GM19351 (cell line): ENCODE measurements at regions not wholly inside any gene's neighbourhood (a gene's known extent, or its start where the extent isn't known, plus 50 kb on each side); places are given as distances from the start of the nearest gene placed in this dataset.
"Not testable (repeated sequence)": the region's sequence is repeated elsewhere in the genome, so short reads cannot be mapped to it uniquely, and the experiment has no call there.

Source experiments
- ATAC-seq: cut with Tn5 transposase; IDR thresholded peaks from one replicate; pipeline ENCODE4 v1.9.1; 2021; ENCODE audit warnings: mild to moderate bottlenecking, moderate library complexity; ENCODE audit not compliant: unreplicated experiment

GRCh38 chr14:28157289-28157869 lies 609.2 kb upstream of the FOXG1 start:
- ATAC-seq: no peak

DNA sequence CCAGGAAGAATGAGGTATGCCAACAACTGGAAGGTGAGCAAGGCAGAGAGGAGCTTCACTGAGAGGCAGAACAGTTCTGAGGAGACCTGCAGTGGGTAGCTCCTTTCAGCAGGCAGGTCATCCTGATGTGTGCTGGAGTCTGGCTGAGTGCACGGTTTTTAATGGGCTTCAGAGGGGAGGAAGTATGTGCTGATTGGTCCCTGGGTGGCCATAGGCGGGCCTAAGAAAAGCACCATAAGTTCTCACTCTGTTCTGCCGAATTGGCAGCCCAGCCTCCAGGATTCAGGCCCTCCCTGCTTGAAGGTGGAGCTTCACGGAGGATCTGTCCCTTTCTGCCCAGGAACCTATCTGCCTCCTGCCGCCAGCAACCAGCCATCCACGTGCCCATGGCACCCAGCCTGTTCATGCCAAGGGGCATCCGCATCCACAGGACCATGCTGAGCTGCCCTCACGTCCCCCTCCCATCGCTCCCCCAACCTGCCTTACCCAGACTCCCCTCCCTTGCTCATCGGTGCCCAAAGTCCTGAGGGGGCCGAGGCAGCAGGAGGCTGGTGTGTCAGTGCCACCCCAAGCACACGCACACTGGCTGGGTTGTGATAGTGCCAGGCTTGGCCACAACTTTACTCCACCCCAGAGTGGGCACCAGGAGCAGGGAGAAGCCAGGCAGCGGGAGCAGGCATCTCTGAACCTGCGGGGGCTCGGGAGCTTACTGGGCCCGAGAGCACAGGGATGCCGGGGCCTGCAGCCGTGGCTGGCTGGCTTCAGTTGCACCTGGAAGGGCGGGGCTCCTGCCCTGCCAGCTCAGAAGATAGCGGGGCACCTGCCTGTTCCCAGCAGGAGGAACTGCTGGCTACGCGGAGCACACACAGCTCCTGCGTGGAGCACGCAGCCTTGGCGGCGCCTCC lies 608.4 kb upstream of the FOXG1 start:
- ATAC-seq: no peak

- ATAC-seq: no peak
These were observed 605.5 kb upstream of the FOXG1 start for GRCh38 chr14:28161040-28161439.

GRCh38 chr14:28163233-28163632 lies 603.4 kb upstream of the FOXG1 start:
- no peak for ATAC-seq

GRCh38 chr14:28163897-28164296 lies 602.7 kb upstream of the FOXG1 start:
- ATAC-seq: no peak

GRCh38 chr14:28187902-28188830 lies 578.4 kb upstream of the FOXG1 start:
- ATAC-seq: not testable (repeated sequence)

DNA sequence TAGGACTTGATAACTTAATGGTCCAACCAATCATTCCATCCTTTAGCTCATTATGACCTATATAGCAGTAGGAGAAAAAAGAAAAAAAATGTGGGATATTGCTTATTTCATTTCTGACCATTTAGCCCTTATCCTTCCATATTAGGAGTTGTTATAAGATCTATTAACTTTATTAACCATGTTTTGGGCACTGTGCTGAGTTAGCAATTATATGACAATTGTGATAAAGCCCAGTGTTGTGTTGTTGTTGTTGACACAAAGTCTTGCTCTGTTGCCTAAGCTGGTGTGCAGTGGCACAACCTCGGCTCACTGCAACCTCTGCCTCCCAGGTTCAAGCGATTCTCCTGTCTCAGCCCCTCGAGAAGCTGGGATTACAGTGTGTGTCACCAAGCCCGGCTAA lies 569.7 kb upstream of the FOXG1 start:
- no peak for ATAC-seq

DNA sequence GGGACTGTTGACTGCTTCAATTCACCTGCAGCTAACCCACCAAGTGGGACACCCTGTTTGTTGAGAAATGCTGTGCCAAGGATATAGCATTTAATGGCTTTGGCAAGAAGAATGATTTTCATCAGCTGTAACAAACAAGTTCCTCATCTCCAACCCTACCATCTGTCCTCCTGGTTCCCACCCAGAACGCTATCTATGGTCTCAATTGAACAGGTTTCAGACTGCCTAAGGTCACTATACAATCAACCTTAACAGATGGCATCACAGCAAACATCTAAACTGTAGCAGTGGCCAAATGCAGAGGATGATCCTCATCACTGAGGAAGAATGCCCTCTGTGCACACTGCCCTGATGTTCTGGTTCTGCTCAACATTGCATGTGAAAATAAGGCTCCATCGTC lies 546.2 kb upstream of the FOXG1 start:
- ATAC-seq: no peak

DNA sequence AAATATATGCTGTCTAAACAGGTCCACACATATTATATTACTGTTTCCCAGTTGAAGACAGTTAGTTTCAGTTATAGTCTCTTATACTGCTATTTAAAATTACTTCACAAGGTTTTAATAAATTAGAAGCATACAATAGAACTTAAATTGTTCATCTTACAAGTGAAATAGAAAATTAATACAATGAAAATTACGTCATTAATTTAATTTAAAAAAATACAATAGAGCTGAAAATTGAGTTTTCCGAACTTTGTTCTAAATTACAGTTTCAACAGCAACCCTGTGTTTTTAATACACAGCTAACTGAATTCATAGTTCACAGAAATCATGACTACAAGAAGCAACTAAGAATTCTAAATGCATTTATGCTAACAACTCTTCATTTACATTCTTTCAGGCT lies 525.7 kb upstream of the FOXG1 start:
- no peak for ATAC-seq

DNA sequence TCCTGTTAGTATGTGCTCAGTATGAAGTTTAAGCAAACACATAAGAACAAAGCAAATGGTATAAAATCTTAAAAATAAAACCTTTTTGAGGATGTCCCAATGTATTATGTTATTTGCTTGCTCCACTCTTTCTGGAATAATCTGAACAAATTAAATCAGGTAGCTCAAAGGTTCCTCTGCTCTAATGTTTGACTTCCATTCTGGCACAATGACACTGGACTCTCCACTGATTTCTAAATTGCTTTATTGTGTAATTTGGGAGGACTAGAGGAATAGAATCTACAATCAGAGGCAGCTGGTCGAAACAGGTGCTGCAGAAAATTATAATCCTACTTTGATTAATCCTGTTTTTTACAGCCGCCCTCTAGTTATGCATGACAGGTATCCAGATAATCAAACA lies 523.7 kb upstream of the FOXG1 start:
- no peak for ATAC-seq

DNA sequence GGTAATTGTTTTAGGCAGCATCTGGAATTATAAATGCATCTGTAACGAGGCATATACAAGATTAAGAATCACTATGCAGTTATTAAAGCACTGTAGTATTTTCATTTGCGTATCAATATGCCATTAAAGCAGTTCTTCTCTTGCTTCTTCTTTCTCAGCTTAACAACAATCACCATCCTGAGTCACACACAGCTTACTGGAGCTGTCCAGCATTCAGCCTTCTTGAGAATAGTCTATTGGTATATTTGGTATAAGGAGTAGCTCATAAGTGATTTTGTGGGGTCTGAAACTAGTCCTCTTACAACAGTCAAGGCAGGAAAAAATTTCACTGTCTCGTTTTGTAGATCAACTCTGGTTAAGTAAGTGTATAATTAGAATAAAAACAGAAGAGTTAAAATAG lies 523.0 kb upstream of the FOXG1 start:
- no peak for ATAC-seq

DNA sequence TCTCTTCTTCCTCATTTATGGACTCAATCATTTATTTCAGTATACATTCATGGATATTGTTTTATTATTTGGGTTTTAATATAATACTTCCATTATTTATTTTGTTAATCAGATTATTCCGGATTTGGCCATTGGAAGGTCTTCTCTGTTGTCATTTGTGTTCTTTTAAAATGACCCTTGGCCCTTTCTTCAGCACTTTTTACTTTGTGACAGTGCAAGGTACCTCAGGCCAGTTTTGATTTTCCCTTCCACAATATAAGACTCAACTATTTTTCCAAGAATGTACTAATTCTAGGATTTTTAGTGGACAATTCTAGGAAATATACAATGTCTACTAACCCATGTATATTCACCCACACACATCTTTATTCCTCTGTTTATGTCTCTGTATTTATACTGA lies 521.4 kb upstream of the FOXG1 start:
- no peak for ATAC-seq

DNA sequence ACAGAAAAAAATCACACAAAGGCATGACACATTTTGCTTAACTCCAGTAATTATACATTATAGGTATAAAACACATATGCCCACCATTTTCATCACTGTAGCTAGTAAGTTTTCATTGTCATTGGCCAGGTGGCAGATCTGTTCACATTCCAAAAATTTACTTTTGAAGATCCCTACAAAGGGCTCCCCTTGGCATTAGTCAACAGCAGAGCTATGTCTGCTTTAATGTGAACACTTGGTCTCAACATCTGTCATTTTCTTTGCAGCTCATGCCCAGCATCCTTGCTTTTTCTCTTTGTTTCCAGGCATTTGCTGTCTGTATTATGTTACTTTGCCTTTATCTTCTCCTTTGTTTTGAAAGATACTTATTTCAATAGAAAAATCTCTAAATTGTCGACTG lies 519.1 kb upstream of the FOXG1 start:
- ATAC-seq: no peak

DNA sequence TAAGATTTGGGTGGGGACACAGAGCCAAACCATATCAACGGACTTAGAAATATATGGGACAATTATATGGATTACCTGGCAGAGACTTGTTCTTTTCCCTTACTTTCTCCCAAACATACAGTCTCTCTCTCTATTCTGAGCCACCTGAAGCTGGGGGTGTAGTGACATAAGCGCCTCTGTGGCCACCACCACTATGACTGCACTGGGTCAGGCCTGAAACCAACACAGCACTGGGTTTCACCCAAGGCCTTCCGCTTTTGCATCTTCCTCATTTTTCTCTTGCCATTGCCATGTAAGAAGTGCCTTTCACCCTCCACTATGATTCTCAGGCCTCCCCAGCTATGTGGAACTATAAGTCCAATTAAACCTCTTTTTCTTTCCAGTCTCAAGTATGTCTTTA lies 514.5 kb upstream of the FOXG1 start:
- ATAC-seq: not testable (repeated sequence)

DNA sequence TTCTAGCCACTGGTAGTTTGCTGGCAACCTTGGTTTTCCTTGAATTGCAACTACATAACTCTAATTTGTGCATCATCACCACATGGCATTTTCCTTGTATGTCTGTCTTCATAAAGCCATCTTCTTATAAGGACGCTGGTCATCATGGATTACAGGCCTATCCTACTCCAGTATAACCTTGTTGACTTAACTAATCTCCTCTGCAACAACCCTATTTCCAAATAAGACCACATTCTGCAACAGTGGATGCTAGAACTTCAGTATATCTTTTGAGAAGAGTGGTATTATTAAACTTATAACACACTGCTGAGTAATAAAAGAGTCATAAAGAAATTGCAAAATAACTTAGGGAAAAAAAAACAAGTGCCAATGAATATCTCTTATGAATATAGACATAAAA lies 511.8 kb upstream of the FOXG1 start:
- ATAC-seq: no peak

- no peak for ATAC-seq
These were observed 502.3 kb upstream of the FOXG1 start for GRCh38 chr14:28264306-28264705.

DNA sequence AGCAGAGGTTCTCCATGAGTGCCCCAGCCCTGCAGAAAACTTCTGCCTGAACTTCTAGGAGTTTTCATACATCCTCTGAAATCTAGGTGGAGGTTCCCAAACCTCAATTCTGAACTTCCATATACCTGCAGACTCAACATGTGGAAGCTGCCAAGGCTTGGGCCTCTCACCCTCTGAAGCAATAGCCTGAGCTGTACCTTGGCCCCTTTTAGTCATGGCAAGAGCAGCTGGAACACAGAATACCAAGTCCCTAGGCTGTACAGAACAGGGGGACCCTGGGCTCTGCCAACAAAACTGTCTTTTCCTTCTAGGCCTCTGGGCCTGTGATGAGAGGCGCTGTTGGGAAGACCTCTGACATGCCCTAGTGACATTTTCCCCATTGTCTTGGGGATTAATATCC lies 494.3 kb upstream of the FOXG1 start:
- ATAC-seq: no peak

DNA sequence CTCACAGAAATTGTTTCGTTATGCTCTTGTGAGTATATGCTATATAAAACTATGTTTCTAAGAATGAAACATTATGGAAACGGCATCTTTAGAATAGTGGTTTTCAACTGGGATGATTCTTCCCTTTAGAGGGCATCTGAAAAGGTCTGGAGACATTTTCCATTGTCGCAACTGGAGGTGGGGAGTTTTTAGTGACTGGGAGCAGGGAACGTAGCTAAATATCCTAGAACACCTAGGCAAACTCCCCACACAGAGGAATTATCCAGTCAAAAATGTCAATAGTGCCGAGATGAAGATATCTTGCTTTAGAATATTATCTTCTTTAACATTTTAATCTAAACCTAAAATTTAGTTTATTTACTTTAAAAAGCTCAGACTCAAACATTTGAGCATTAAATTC lies 486.1 kb upstream of the FOXG1 start:
- ATAC-seq: no peak

GRCh38 chr14:28280997-28281598 lies 485.5 kb upstream of the FOXG1 start:
- ATAC-seq: no peak

DNA sequence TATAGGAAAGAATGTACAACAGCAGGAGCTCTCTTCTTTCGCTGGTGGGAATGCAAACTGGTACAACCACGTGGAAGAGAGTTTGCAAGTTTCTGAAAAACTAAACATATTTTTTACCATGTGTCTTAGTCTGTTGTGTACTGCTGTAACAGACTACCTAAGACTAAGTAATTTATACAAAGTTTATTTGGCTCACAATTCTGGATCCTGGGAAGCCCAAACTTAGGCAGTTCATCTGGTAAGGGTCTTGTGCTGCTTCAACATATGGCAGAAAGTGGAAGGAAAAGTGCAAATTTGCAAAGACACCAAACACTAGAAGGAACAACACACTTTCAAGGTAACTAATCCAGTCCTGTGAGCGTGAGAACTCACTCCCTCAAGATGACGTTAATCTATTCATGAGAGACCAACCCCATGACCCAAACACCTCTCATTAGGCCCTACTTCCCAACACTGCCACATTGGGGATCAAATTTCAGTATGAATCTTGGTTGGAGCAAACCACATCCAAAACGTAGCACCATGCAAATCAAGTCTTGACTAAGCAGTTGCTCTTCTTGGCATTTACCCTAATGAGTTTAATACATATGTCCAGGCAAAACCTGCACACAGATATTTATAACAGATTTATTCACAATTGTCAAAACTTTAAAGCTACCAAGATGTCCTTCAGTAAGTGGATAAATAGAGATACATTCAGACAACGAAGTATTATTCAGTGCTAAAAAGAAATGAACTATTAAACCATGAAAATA lies 481.9 kb upstream of the FOXG1 start:
- no peak for ATAC-seq
